SK-N-SH (cell line): ENCODE measurements at regions not wholly inside any gene's neighbourhood (a gene's known extent, or its start where the extent isn't known, plus 50 kb on each side); places are given as distances from the start of the nearest gene placed in this dataset.

Experiments
- CTCF ChIA-PET: fragments of 300-600, 350-600 bp; formaldehyde crosslinking; extraction: SDS; loops from one replicate; lab custom pipeline; 2021; lab: Yijun Ruan, JAX
- POLR2A ChIA-PET: fragments of 350-600 bp; sonication (Branson Sonifier 250); formaldehyde crosslinking; extraction: SDS; loops from one replicate; lab custom pipeline; 2020; ENCODE audit warnings: antibody characterized with exemption, inconsistent platforms; lab: Yijun Ruan, JAX
- DNase-seq: peaks from one replicate; pipeline ENCODE4 v3.0.0; 2012
- H2AFZ ChIP-seq: fragments of 200-600 bp; sonication (generic); 2 replicates; pipeline ENCODE4 v1.8.1; 2016; ENCODE audit warnings: antibody characterized with exemption, mild to moderate bottlenecking, low read depth
- H3F3A ChIP-seq: fragments of 200-600 bp; sonication (generic); replicated peaks from 2 replicates; pipeline ENCODE3; 2016; ENCODE audit warnings: antibody characterized with exemption, mild to moderate bottlenecking; ENCODE audit not compliant: insufficient read depth
- H3K27ac ChIP-seq, 2 experiments: fragments of 200-500 bp in 1 of 2; fragments of 200-600 bp in 1 of 2; sonication (Bioruptor generic) in 1 of 2; sonication (generic), shearing (Covaris generic) in 1 of 2; 2 replicates each; pipeline versions ENCODE4 v1.5.1 to v1.6.1; 2014 to 2016; ENCODE audit warnings: low read depth in 2 of 2, inconsistent platforms in 1 of 2, low read length in 1 of 2, mild to moderate bottlenecking in 1 of 2, mixed read lengths in 1 of 2
- H3K27me3 ChIP-seq: fragments of 200-600 bp; sonication (generic), shearing (Covaris generic); 2 replicates; pipeline ENCODE4 v1.6.1; 2016; ENCODE audit warnings: mixed run types; ENCODE audit not compliant: insufficient read depth
- H3K36me3 ChIP-seq, 2 experiments: fragments of 200-500 bp in 1 of 2; fragments of 200-600 bp in 1 of 2; sonication (Bioruptor generic) in 1 of 2; sonication (generic) in 1 of 2; replicated peaks in 1 of 2; 2 replicates each; pipeline versions ENCODE3 to v1.5.1; 2014 to 2016; ENCODE audit warnings: low read length in 1 of 2, mild to moderate bottlenecking in 1 of 2; ENCODE audit not compliant: insufficient read depth in 2 of 2, control insufficient read depth in 1 of 2
- H3K4me1 ChIP-seq, 2 experiments: fragments of 200-500 bp in 1 of 2; fragments of 200-600 bp in 1 of 2; sonication (Bioruptor generic) in 1 of 2; sonication (generic), shearing (Covaris generic) in 1 of 2; 2 replicates each; pipeline versions ENCODE4 v1.5.1 to v1.6.1; 2014 to 2016; ENCODE audit warnings: low read depth in 1 of 2, low read length in 1 of 2, mixed run types in 1 of 2; ENCODE audit not compliant: insufficient read depth in 2 of 2, control insufficient read depth in 1 of 2
- H3K4me2 ChIP-seq: fragments of 200-600 bp; sonication (generic), shearing (Covaris generic); 2 replicates; pipeline ENCODE4 v1.6.1; 2017; ENCODE audit warnings: mixed run types
- H3K4me3 ChIP-seq, 2 experiments: fragments of 200-500 bp in 1 of 2; fragments of 200-600 bp in 1 of 2; sonication (Bioruptor generic) in 1 of 2; sonication (generic), shearing (Covaris generic) in 1 of 2; 2 replicates each; pipeline versions ENCODE4 v1.5.1 to v1.8.1; 2014 to 2016; ENCODE audit warnings: low read depth in 2 of 2, inconsistent platforms in 1 of 2, low read length in 1 of 2, mild to moderate bottlenecking in 1 of 2, mixed read lengths in 1 of 2, moderate library complexity in 1 of 2
- H3K79me2 ChIP-seq: fragments of 200-600 bp; sonication (generic); 2 replicates; pipeline ENCODE4 v1.8.1; 2017; ENCODE audit warnings: mild to moderate bottlenecking; ENCODE audit not compliant: insufficient read depth
- H3K9ac ChIP-seq: fragments of 200-600 bp; sonication (generic); 2 replicates; pipeline ENCODE4 v1.6.1; 2017; ENCODE audit warnings: mixed run types
- H3K9me2 ChIP-seq: fragments of 200-600 bp; sonication (generic); 2 replicates; pipeline ENCODE4 v1.6.1; 2017; ENCODE audit warnings: mixed run types
- H3K9me3 ChIP-seq: fragments of 200-600 bp; sonication (generic); 2 replicates; pipeline ENCODE4 v1.6.1; 2017; ENCODE audit warnings: mixed run types, mild to moderate bottlenecking, moderate library complexity
- H4K20me1 ChIP-seq: fragments of 200-600 bp; sonication (generic); 2 replicates; pipeline ENCODE4 v1.6.1; 2017; ENCODE audit warnings: mild to moderate bottlenecking, mixed run types; ENCODE audit not compliant: insufficient read depth
- CHD2 ChIP-seq: fragments of 150-350 bp; IDR thresholded peaks from 2 replicates; pipeline ENCODE4 v1.6.1; 2018; ENCODE audit warnings: low read length; ENCODE audit not compliant: partially characterized antibody
- ELF1 ChIP-seq: IDR thresholded peaks from 2 replicates; pipeline ENCODE4 v1.4.0; 2012
- EZH2phosphoT487 ChIP-seq: fragments of 200-600 bp; sonication (generic); IDR thresholded peaks from 2 replicates; pipeline ENCODE4 v1.6.1; 2017; ENCODE audit warnings: low read depth, mixed run types, mild to moderate bottlenecking, antibody characterized with exemption, moderate library complexity, borderline replicate concordance
- FOXM1 ChIP-seq: IDR thresholded peaks from 2 replicates; pipeline ENCODE4 v1.4.0; 2012; ENCODE audit warnings: low read depth, mild to moderate bottlenecking
- GABPA ChIP-seq: IDR thresholded peaks from 2 replicates; pipeline ENCODE4 v1.4.0; 2012; ENCODE audit warnings: low read depth, mild to moderate bottlenecking
- IRF3 ChIP-seq: fragments of 150-350 bp; IDR thresholded peaks from 2 replicates; pipeline ENCODE4 v1.6.1; 2016; ENCODE audit warnings: mild to moderate bottlenecking, low read depth, low read length
- JUND ChIP-seq: IDR thresholded peaks from 2 replicates; pipeline ENCODE4 v1.4.0; 2012
- MEF2A ChIP-seq: IDR thresholded peaks from 2 replicates; pipeline ENCODE4 v1.4.0; 2012; ENCODE audit warnings: low read depth, borderline replicate concordance
- MXI1 ChIP-seq: IDR thresholded peaks from 2 replicates; pipeline ENCODE4 v1.6.1; 2012; ENCODE audit warnings: mild to moderate bottlenecking, low read depth, low read length, improper control_type of control experiment
- NFIC ChIP-seq: IDR thresholded peaks from 2 replicates; pipeline ENCODE4 v1.4.0; 2012; ENCODE audit warnings: borderline replicate concordance
- NRF1 ChIP-seq: IDR thresholded peaks from 2 replicates; pipeline ENCODE4 v1.6.1; 2012; ENCODE audit warnings: low read depth, mild to moderate bottlenecking, low read length
- POLR2AphosphoS5 ChIP-seq: IDR thresholded peaks from 2 replicates; pipeline ENCODE4 v1.6.1; 2012; ENCODE audit warnings: low read depth, low read length
- REST ChIP-seq: IDR thresholded peaks from 2 replicates; pipeline ENCODE4 v1.6.1; 2012; ENCODE audit warnings: mild to moderate bottlenecking, low read depth, low read length, moderate library complexity
- RFX5 ChIP-seq: IDR thresholded peaks from 2 replicates; pipeline ENCODE4 v1.6.1; 2012; ENCODE audit warnings: mild to moderate bottlenecking, improper control_type of control experiment, low read length
- RXRA ChIP-seq: IDR thresholded peaks from 2 replicates; pipeline ENCODE4 v1.4.0; 2012; ENCODE audit warnings: low read depth, mild to moderate bottlenecking, borderline replicate concordance
- SIN3A ChIP-seq: IDR thresholded peaks from 2 replicates; pipeline ENCODE4 v1.6.1; 2012; ENCODE audit warnings: low read depth, mild to moderate bottlenecking, low read length, moderate library complexity, borderline replicate concordance
- SMC3 ChIP-seq: IDR thresholded peaks from 2 replicates; pipeline ENCODE4 v1.6.1; 2012; ENCODE audit warnings: low read depth, low read length, improper control_type of control experiment
- TAF1 ChIP-seq: IDR thresholded peaks from 2 replicates; pipeline ENCODE4 v1.6.1; 2012; ENCODE audit warnings: low read depth, mild to moderate bottlenecking, low read length, moderate library complexity, borderline replicate concordance
- WGBS: methylation state at CpG from one replicate; pipeline ENCODE4 v1.1.6; 2017; ENCODE audit warnings: low lambda C conversion rate; 5-methylcytosine and 5-hydroxymethylcytosine counted together

DNA sequence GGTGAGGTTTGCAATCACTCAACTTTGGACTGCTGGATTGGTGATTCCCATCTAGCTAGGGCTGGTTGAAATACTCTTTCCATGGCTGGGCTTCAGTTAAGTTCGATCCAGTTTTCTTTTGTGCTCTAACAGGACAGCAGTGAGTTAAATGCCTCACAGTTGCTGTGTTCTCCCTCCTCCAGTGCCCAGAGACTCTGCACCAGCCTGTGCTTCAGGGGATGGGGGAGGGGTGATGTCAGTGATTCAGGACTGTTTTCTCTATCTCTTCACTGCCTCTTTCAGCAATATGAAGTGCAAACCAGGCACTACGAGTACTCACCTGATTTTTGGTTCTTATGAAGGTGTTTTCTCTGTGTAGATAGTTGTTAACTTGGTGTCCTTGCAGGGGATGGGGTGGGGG lies 88.2 kb upstream of the FAM83B start (continued):
- TF ChIP-seq MXI1 (no peak), CHD2 (no peak)
- TF ChIP-seq, all 33 proteins: peak for 0

DNA sequence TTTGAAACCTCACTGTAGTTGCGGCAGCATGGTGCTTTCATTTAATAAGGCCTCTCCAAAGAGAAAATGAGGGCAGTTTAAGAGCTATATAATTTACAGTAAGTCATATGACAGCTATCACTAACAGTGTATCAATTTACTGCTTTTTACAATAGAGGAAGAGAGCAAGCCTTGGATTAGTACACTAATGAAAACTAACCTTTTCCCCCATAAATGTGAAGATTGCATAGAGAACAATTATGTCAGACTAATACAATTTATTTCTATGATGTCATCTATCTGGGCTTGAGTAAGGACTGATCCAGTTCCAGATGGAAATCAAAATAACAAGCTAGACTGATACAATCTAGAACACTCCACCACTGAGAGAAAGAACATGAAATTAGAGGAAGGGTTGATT lies 78.1 kb upstream of the FAM83B start:
- Histone ChIP-seq H3K79me2 (no peaks in the 10 kb centered on the region), H3K4me1 (no peaks in the 10 kb centered on the region; a peak in 1 of 4 replicates), H3F3A (no peaks in the 10 kb centered on the region), H3K27me3 (no peaks in the 10 kb centered on the region), H4K20me1 (no peaks in the 10 kb centered on the region), H3K9me3 (no peaks in the 10 kb centered on the region), H3K36me3 (no peaks in the 10 kb centered on the region), H3K9ac (no peak overlapping the region), H3K9me2 (no peaks in the 10 kb centered on the region)
- no peak for DNase-seq
- POLR2A ChIA-PET: no interaction called here
- TF ChIP-seq POLR2AphosphoS5 (no peak), GABPA (no peak), JUND (no peak), ELF1 (no peak), MXI1 (no peak)
- TF ChIP-seq, all 33 proteins: peak for 0
- CTCF ChIA-PET: no interaction called here
- no peak overlapping the region for H3K4me3 ChIP-seq
- H3K4me2 ChIP-seq: no peak overlapping the region
- 21% methylated on average over 1 of the region's 1 CpG for WGBS
- H3K27ac ChIP-seq: no peak overlapping the region
- H2AFZ ChIP-seq: no peak overlapping the region

GRCh38 chr6:54770328-54770727 lies 76.2 kb upstream of the FAM83B start:
- Histone ChIP-seq H3K9ac (no peak overlapping the region), H3K4me1 (no peaks in the 10 kb centered on the region; a peak in 1 of 4 replicates), H2AFZ (no peak overlapping the region), H3K27me3 (no peaks in the 10 kb centered on the region), H3K9me3 (no peaks in the 10 kb centered on the region), H3K27ac (no peak overlapping the region), H3K9me2 (no peaks in the 10 kb centered on the region), H3K79me2 (no peaks in the 10 kb centered on the region), H3F3A (no peaks in the 10 kb centered on the region), H4K20me1 (no peaks in the 10 kb centered on the region), H3K4me2 (no peak overlapping the region), H3K36me3 (no peaks in the 10 kb centered on the region), H3K4me3 (no peak overlapping the region)
- POLR2A ChIA-PET: no interaction called here
- no peak for DNase-seq
- TF ChIP-seq MEF2A (no peak), NFIC (no peak), SMC3 (no peak), TAF1 (no peak), REST (no peak), EZH2phosphoT487 (no peak), FOXM1 (no peak), NRF1 (no peak), SIN3A (no peak), RXRA (no peak), RFX5 (no peak), IRF3 (no peak)
- WGBS: 30% methylated on average over 12 of the region's 12 CpGs
- CTCF ChIA-PET: no interaction called here
